Limb (tissue), 2 donors: ENCODE measurements at regions not wholly inside any gene's neighbourhood (a gene's known extent, or its start where the extent isn't known, plus 50 kb on each side); places are given as distances from the start of the nearest gene placed in this dataset.
A peak's percentile ranks its signal among the peaks of the same experiment; 100 is the strongest.

Experiments
- DNase-seq, 2 donors: peaks; one replicate each; pipeline ENCODE4 v3.0.0-alpha.2; 2016; ENCODE audit errors: extremely low spot score in 2 of 2

DNA sequence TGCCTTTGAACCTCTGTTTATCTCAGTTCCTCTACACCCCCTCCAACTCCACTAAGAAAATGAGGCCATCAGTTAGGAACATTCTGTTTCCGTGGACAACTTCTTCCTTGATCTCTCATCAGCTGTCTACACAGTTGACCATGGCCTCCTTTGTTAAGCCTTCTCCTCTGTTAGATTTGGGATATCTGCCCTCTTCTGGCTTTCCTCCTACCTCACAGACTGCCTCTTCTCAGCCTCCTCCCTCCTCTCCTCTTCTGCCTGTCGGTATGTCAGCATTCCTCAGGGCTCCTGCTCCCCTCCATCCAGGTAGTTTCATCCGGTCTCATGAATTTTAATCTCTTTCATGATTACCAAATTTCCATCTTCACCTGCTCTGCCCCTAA is 454.9 kb downstream of the FOXO1 start:
- no peak for DNase-seq

DNA sequence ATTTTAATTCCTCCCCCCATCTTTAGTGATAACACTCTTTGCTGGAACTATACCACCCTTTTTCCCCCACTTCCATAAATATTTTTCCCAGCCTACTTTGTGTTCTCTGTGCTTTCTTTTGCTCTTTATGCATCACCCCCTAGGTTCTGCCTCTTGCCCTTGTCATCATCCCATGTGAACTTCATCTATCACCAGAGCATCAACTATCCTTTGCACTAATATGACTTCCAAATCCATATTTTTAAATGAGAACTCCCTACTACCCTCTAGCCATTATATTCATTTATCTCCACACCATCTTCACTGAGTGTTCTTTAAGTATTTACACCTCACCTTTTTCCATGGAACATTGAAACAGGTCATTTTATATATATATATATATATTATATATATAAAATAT is 452.7 kb downstream of the FOXO1 start:
- DNase-seq: no peak

DNA sequence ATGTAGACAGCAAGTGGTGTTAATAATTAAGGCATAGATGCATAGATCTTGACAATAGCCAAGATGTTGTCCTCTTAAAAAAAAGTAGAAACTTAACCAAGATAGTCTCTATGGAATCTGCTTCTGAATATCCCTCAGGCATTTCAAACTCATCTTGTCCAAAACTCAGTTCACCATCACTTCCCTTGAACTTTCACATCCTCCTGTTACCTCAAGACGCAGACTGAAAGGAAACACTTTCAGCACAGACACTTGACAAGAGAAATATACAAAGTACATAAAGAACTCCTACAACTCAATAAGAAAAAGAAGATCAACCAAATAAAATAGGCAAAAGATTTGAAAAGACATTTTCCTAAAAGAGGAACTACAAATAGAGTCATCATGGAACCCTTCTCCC is 451.1 kb downstream of the FOXO1 start:
- DNase-seq: no peak

DNA sequence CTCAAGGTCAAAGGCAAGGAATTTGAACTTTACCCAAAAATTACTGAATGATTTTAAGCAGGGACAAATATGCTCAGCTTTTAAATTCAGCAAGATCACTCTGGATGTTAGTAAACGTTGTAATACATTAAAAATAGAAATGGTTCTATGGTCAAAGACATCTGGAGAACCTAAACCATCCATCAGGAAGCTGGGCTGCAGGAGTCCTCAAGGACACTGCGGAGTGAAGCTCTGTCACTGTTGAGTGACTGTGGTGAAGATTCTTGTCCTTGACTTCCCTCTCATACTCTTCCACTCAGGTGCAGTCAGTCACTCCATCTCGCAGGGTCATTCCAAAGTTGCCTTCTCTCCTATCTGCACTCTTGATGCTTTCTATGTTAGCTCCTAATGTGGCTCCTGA is 450.7 kb downstream of the FOXO1 start:
- DNase-seq: no peak

DNA sequence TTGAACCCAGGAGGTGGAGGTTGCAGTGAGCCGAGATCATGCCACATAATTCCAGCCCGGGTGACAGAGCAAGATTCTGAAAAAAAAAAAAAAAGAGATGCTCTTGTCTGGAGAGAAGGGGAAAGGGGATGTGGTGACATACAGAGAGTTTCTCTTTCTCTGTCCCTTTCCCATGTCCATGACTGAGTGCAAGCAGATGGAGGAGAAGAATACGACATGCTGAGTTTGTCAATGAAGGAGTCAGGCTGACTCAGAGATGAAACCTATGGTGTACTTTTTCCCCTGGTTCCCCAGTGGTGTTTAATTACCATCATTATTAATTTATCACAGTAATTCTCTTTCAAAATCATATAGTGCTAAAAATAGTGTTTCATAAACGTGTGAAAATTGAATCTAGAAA is 448.8 kb downstream of the FOXO1 start:
- DNase-seq: no peak

DNA sequence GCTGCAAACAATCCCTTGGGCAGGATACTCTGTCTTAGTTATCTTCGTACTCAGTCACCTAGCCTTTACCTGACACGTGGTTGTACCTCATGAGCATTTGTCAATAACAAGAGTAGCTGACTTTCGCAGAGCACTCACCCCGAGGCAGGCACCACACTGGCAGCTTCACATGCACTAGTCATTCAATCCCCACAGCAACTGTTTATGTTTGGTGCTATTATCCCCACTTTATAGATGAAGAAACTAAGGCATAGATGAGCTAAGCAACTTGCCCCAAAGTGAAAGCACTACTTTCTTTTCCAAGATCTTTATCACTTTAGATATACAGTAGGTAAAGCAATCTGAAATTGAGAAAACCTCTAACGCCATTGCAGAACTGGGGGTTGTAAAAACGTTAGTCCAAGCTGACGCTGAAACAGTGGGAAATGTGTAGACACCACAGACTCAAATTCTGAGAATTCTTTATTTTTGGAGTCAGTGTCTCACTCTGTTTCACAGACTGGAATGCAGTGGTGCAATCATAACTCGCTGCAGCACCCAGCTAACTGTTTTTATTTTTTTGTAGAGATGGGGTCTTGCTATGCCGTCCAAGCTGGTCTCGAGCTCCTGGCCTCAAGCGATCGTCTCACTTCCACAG is 446.0 kb downstream of the FOXO1 start:
- DNase-seq: no peak

DNA sequence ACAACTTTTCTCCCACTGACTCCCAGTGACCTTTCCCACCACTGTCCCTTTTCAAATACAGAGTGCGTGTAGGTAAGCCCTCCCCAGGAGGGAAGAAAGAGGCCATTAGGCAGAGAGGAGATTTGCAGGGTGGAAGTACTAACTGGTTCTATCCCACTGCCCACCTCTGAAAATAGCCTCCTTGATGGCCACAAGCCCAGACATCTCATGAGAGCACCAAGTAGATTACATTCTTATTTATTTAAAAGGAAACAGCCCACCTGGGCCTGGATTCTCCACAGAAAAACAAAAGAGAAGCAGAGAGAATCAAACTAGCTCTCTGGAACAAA is 445.3 kb downstream of the FOXO1 start:
- DNase-seq: no peak

DNA sequence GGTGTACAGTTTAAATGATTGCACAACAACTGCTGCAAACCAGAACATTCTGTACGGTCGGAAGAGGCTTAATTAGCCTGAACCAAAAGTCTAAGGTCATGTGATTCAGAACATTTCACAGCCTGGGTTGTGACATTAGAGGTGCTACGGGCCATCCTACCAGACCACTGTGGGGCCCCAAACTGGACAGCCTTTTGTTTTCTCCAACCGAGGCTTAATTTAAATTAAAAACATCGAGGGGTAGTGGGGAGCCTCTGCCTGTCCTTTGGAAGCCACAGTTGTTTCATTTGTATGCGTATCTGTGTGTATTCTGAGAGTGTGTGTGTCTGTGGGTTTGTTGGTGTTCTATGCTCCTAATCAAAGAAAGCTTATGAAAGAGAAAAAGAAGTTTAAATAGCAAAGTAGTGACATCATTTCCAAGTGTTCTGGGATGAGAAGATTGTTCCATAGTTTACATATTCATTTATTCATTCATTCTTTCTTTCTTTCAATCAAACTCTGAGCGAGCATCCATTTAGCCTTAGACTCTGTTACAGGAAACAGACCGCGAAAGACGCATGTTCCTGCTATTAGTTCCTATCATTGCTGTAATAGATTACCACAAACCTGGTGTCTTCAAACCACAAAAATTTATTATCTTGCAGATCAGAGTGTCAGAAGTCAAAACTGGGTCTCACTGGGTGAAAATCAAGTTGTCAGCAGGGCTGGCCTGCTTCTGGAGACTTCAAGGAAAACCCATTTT is 444.8 kb downstream of the FOXO1 start:
- no peak for DNase-seq

DNA sequence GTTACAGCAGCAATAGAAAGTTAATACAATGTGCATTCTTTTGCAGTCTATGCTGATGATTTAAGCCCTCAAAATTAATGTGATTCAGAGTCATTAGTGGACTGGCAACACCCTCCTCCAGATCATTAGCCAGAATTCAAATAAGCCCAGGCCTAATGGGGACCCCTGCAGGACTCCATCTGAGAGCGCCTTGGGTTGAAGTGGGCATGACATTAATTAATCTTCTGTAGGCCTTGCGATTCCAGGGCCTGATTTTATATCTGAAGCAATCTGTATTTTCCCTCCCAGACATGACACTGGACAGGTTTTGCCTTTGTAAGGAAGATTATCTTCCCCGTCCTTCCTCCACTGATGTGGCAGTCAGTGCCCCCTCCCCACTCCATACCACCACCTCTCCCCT is 442.9 kb downstream of the FOXO1 start:
- no peak for DNase-seq

DNA sequence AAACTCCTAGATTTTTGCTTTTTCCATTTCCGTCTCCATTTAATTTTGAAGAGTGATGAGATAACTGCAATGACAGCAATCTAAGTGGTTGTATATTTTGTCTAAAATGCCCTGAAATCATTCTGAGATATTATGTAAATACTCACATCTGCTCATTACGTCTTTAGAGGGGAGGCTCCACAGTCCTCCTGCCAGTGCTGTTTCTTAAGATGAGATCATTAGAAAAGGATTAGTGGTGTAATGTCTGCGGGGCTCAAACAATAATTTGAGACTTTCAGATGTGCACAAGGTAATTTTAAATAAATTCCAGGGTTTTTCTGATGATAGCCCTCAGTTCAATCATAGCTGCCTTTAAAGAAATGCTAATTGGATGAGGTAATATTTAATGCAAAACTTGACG is 437.9 kb downstream of the FOXO1 start:
- DNase-seq: no peak

DNA sequence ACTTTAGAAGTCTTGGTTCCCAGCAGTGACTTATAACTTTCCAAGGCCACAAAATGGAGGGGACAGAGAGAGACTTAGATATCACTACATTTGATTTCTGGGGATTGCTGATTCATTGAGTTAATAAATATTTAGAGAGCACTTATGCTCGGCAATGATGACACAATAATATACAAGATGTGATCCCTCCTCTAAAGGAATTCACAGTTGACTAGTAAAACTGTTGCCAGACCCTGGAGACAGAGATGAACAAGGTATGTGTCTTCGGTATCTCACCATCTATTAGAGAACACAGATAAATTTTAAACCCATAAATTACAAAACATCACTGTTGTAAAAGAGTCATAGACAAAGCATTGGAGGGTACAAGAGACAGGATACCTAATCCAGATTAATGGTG is 437.5 kb downstream of the FOXO1 start:
- no peak for DNase-seq

DNA sequence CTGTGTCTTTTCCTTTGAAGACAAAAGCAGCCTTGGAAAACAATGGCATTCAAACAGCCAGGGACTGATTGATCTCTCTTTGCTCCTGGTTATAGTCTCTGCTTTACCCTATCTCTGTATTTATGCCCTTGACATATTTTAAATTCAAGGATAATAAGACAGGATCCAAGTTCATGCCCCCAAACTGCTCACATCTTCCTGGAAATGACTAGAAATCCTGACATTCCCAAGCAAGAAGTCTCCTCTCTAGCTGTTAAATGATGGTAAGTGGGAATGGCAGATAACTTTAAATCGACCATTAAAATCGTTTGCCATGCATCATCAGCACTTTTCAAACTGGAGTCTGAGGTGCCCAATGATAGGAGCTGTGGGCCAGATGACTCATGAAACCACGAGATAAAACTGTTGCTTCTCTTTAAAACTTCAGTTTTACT is 435.6 kb downstream of the FOXO1 start:
- DNase-seq: no peak

DNA sequence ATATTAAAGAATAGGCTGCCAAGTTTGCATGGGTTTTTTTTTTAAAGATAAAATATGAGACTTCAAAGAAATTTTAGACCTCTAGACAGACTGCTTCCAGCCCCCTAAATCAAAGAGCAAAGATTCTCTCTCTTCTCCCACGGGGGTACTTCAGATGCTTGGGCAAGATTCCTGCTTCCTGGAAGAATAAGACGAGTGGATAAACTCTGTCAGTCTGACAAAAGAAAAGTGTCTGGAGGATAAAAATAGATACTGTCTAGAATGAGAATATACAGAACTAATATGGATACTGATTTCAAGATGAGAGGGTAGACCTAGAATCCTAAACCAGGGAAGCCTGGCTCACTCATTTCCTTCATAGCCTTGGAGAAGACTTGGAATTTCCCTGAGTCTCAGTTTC is 435.1 kb downstream of the FOXO1 start:
- peak in 1 of 2 donors; percentile 33 for DNase-seq

DNA sequence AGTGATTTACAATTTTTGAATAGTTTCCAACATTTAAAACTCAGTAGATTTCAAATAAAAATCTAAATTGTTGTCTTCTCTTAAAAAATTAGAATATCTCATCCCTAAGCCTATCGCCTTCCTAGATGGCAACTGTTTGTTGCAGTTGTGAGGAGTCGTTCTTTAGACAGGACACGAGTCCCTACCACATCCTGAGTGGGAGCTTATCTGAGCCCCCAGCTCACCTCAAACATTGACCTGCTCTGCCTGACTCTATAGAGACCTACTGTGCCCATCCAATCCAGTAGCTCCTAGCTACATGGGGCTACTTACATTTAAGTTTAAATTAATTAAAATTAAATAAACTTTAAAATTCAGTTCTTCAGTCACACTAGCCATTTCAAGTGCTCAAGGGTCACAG is 434.7 kb downstream of the FOXO1 start:
- no peak for DNase-seq

DNA sequence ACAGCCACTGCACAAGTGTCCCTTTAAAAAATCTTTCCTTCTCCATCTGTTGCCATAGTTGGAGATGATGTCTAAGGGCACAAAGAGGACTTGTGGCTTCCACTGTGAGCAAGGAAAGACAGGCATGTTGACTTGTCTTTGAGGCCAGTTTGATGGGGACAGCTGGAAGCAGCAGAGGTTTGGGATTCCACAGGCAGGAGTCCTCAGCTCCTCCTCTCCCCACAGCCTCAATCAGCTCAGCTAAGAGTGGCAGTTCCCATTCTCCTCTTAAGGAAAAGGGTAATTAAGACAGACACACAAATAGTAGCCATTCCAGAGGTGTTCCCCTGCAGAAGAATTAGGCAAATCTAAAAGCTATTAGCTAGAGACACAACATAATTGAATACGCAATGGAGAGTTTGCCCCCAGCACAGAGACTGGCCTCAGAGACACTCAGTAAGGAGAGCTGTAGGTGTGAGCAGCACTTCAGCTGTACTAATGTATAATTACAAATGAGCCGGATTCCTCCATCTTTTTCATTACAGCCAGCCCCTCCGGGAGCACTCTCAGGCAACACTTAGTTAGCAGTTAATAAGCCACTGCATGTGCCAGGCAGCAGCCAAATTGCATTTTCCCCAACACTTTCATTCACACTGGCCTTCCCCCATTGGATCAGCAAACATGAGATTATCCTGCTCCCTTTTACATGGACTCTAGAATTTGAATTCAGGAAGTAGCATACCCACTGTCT is 434.0 kb downstream of the FOXO1 start:
- DNase-seq: peak in 1 of 2 donors; percentile 41

DNA sequence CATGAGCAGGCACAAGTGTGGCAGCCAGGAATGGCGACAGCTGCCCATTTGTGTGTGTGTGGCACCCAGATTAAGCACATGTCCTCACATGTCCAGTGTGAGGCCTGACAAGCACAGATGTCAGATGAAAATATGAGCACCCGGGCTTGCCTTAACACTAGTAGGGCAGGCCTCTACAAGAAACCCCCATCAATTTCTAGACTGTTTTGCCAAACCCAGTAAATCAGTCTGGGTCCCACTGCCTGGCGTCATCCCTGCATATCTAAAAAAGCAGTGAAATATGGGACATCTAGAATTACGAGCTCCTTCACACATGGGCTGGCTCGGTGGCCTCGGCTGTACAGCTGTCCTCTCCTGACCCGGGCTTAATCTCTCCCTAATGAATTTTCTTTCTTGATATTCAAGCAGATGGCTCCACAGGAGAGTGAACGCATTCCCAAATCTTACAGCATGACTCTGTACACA is 432.7 kb downstream of the FOXO1 start:
- peak; percentile 52 to 74 for DNase-seq

DNA sequence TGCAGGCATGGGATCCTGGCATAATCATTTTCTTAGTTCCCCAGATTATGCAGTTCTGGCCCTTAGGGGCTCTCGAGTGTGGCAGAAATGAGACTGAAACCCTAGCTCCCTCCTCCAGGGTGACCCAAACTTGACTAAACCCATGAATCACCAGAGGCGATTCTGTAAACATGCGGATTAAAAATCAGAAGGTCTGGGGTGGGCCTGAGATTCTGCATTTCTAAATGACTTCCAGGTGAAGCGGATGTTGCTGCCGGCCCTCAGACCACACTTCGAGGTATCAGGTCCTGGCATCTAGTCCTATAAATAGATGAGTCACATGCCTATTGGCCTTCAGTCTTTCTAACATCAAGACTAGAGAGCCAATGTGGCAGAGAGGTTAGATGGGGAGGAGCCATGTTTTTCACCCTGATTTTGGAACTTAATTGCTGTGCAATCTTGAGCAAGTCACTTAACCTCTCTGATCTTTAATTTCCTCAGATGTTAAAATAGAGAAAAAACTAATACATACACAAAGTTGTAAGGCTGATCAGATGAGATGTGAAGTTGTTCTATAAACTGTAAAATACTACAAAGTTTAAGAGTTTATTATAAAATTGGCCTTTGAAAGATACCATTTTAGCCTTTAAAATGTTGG is 431.2 kb downstream of the FOXO1 start:
- no peak for DNase-seq

DNA sequence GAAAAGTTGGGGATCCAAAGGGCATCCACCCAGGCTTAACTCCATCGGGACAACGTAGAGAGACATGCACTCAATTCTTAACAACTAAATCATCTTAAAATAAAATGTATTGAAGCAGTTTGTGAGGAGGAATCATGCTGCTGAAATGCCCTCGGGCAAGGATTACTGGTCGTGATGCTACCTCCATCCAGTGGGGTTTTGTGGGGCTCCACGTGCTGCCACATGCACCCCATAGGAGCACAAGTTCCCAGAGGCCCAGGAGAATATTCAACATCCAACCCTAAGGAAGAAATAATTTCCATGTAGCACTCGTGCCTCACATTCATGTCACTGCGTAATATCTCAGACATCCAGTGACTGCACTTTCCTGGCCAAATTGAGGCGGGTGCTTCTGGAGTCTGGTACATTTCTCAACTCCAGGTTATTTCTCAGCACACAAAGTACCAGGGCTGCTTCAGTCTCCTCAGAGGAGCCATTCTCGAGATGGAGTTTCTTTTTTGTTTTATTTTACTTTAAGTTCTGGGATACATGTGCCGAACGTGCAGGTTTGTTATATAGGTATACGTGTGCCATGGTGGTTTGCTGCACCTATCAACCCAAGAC is 429.8 kb downstream of the FOXO1 start:
- no peak for DNase-seq

DNA sequence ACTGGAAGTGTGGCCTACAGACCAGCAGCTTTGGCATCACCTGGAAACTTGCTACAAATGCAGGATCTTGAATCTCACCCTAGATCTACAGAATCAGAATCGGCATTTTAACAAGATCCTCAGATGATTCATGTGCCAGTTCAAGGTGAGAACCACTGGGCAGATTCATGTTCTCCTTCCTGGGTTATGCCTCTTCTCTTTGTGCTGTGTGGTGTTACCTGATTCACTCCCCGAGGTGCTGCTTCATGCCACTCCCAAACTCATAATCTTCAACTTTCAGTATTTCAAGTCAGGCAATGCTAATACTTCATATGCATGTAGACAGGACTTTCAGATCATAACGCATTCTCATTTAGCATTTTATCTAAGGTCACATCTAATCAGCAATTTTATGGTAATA is 427.7 kb downstream of the FOXO1 start:
- no peak for DNase-seq

DNA sequence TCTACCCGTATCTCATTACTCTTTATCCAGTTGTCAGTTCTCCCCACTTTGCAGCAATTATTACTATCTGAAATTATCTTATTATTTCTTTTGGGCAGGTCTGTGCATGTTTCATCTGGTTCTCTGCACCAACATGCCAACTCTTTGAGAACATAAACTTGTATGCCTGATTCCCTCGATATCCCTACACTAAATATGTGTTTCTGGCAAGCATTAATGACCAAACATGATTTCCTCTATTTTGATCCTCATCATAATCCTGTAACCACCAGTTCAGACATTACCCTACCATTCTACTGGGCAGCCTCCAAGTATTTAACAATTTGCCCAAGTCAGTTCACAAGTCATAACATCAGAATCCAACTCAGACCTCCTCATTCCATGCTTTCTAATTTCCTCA is 426.1 kb downstream of the FOXO1 start:
- no peak for DNase-seq

DNA sequence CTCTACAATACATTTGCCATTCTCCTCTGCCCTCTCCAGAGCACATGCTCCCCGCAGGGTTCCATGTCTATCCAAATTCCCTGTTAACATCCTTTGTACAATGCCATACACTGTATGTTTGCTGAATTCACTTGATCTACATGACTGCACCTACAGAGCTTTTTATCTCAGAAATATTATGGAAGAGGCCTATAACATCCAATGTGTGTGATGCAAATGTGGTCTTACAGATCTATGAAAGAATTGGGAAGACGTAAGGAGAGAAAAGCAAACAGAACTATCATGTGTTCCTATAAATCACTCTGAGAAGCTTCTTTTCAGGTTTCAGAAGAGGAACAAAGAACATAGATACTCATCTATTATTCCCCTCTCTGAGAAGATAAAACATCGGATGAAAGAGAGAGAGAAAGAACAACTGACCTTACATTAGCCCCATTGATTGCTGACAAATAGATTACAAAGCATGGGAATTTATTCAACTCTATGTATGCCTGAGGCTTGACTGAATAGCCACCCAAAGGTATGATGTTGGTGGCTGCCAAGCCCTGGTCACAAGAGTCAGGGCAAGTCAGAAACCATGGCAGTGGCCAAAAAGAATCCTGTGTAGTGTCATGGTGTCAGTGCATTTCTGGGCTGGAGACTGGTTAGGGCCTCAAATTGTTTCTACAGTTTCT is 425.2 kb downstream of the FOXO1 start:
- DNase-seq: no peak
